Epidermal melanocyte (primary cell): ENCODE measurements at regions not wholly inside any gene's neighbourhood (a gene's known extent, or its start where the extent isn't known, plus 50 kb on each side); places are given as distances from the start of the nearest gene placed in this dataset.

Experiments used
- DNase-seq: peaks from one replicate; pipeline ENCODE4 v3.0.0; 2011; ENCODE audit warnings: low spot score; ENCODE audit not compliant: insufficient read length

DNA sequence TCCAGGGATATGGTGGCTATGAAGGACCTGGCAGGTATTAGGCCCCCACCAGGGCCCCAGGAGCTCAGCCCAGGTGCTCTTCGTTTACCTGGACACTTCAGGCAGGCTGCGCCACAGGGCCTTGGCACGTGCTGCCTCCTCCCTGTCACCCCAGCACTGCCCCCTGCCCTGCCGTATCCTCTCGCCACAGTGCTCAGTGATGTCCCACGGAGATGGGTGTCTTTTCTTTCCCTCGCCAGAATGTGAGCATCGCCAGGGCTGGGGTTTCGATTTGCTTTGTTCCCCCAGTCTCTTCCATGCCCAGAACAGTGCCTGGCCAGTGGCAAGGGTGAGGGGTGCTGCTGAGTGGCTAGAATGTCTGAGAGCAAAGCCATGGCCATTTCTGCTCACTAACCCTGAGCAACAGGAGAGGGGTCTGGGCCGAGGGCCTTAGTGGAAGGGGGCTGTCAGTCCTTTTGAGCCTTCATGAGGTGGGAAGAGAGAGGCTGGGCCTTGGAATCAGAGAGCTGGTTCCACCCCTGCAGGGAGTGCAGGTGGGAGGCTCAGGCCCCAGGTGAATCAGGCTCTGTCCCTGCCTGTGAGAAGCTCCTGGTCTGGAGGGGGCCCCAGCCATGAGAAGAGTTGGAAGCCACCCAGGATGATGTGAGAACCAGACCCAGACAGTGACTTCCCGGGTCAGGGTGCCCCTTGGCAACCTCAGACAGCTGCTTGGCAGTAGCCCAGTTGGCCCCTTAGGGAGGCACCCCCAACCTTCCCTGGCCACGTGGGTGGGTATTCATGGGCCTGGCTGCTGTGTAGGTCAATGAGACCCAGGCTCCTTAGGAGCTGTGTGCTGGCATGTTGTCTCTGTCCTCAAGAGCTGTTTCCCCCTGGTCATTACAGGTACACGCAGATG is 129.9 kb upstream of the HS6ST1 start:
- no peak for DNase-seq

DNA sequence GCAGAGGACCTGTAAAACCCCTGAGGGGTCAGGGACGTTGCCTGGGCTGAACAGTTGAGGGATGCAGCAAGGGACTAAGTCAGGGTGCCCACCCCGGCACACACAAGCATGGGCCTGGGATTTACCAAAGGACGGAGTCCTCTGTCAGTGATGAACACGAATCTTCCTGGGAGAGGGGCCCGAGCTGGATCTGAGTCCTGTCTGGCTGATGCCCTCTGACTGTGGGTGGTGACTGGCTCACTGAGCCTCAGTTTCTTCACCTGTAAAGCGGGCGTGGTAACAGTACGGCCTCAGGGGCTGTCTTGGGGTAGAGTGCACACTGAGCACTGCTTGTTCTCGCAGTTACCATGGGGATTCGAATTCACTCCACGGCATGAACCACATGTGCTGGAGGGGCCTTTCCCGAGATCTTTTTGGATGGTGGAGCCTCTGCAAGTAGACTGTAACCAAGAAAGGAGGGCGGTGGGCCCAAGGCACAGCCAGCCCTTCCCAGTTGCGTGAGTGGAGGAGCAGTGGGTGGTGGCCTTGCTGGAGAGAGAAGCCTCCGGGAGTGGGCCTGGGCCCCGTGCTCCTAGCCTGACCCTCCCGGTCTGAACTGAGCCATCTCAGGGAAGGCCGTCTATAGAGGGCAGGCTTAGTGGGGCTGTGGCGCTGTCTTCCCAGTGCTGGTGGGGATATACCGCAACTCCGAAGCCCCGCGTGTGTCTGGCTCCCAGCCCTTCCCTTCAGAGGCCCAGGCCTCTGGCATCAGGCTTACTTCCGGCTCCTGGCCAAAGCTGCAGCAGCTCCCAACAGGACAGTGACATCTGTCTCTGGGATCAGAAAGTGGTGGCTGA is 130.8 kb upstream of the HS6ST1 start:
- DNase-seq, result no peak

- DNase-seq, result no peak
Measured at GRCh38 chr2:128450211-128451024, 131.8 kb upstream of the HS6ST1 start.

GRCh38 chr2:128451084-128452023 is 132.7 kb upstream of the HS6ST1 start:
- no peak for DNase-seq

- DNase-seq, result no peak
Measured at GRCh38 chr2:128452024-128452411, 133.3 kb upstream of the HS6ST1 start.

- DNase-seq, result no peak
Measured at GRCh38 chr2:128452536-128453530, 134.2 kb upstream of the HS6ST1 start.

GRCh38 chr2:128454980-128455720 is 136.5 kb upstream of the HS6ST1 start:
- DNase-seq, result no peak

- DNase-seq, result no peak
Measured at GRCh38 chr2:128455721-128456050, 137.0 kb upstream of the HS6ST1 start.

- DNase-seq, result no peak
Measured at GRCh38 chr2:128456281-128456680, 137.6 kb upstream of the HS6ST1 start.

GRCh38 chr2:128457006-128457604 is 138.4 kb upstream of the HS6ST1 start:
- no peak for DNase-seq

DNA sequence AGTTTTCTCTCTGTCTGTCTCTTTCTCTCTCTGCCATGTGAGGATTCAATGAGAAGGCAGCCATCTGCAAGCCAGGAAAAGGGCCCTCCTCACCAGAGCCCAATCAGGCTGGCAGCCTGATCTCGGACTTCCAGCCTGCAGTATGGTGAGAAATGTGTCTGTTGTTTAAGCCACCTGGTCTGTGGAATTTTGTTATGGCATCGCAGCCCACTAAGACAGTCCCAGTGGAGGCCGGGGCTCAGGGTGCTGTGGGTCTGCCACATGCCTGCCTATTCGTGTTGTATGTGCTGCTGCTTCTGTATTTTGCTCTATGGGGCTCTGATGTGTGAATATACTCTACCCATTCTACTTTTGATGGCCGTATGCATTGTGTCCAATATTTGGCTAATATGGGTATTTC is 139.0 kb upstream of the HS6ST1 start:
- no peak for DNase-seq

- DNase-seq, result no peak
Measured at GRCh38 chr2:128458505-128458904, 139.8 kb upstream of the HS6ST1 start.

- DNase-seq, result no peak
Measured at GRCh38 chr2:128464456-128464855, 145.8 kb upstream of the HS6ST1 start.

DNA sequence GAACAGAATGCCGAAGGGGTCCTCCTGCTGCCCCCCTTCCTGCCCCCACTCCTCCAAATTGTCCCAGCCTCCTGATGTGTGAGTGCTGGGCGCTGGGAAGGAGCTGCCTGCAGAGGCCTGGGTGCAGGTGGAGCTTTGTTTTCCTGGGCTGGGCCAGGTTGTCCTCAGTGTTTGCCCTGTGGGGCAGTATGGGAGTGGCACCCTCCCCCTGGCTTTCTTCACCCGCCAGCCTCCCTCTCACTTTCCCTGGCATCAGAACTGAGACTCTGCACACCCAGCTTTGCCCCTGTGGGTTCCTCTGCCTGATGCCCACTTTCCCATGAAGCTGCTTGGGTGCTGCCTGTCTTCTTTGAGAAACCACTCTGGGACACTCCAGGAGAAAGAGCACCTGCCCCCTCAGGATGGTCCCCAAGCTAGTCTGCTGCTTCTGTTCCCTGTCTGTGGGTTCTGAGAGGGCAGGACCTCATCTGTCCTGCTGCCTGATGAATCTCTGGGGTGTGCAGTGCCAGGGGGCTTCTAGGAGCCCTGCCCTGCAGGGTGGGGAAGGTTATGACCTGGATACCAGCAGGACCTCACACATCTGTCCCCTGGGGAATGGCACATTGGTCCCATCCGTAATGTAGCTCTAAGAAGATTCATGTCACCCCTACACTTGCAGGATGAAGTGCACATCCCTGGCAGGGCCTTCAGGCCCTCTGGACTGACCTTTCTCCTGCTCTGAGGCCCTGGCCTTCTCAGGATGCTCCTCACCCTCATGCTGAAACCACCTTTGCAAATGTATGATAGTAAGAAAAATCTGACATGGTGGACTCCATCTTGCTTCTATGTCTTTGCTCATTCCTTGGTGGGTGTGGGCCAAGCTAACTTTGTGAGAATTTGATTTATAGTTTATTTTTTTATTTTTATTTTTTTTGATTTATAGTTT is 146.8 kb upstream of the HS6ST1 start:
- DNase-seq, result no peak

GRCh38 chr2:128466376-128466775 is 147.7 kb upstream of the HS6ST1 start:
- DNase-seq, result no peak

GRCh38 chr2:128466776-128467175 is 148.1 kb upstream of the HS6ST1 start:
- DNase-seq, result no peak

DNA sequence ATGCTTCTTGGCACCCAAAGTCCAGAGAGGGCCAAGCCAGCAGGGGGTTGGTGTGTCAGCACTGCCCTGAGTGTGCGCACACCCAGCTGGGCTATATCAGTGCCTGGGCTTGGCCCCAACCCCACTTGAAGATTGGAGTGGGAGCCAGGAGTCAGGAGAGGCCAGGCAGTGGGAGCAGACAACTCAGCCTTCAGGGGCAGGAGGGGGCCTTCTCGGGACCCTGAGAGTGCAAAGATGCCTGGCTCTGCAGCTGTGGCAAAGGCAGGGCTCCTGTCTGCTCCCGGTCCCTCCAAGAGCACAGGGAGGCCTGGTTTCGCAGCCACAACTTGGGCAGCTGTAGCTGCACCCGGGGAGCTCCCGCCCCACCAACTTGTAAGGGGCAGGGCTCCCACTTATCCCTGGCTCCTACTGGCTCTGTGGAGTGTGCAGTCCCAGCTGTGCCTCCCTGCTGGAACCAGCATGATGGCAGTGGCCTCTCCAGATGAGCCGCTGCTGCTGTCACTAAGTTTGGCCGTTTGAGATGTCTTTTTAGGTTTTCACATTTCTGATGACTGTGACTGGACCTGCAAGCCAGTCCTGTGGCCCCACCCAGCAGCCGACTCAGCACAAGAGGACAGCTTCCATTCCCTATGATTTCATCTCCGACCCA is 148.8 kb upstream of the HS6ST1 start:
- DNase-seq, result no peak
